GM21526 (cell line): ENCODE measurements at regions not wholly inside any gene's neighbourhood (a gene's known extent, or its start where the extent isn't known, plus 50 kb on each side); places are given as distances from the start of the nearest gene placed in this dataset.
"Not testable (repeated sequence)": the region's sequence is repeated elsewhere in the genome, so short reads cannot be mapped to it uniquely, and the experiment has no call there.

Experiments used
- ATAC-seq: cut with Tn5 transposase; IDR thresholded peaks from one replicate; pipeline ENCODE4 v1.9.1; 2021; ENCODE audit warnings: moderate library complexity; ENCODE audit not compliant: unreplicated experiment, low FRiP score

DNA sequence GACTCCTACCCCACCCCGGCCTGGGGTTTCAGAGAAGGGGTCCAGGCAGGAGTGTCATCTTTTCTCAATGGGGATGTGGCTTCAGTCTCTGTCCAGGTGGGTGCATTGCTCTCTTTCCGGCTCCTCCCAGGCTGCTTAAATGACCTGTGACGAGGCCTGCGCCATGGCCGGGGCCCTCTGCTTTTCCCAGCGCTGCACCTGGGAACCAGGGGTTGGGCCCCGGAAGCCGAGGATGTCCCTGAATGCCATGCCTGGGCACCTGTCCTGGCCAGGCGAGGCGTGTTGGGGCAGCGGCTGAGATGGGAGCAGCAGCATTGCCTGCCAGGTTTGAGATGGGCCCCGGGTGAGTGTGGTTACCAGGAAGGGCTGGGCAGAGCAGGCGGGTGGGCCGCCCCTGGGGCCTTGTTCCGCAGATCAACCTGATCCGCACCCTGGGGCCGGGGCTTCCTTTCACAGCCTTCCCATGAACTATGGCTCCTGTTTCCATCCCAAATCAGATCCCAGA lies 147.4 kb downstream of the SEC14L1 start:
- ATAC-seq: no peak

DNA sequence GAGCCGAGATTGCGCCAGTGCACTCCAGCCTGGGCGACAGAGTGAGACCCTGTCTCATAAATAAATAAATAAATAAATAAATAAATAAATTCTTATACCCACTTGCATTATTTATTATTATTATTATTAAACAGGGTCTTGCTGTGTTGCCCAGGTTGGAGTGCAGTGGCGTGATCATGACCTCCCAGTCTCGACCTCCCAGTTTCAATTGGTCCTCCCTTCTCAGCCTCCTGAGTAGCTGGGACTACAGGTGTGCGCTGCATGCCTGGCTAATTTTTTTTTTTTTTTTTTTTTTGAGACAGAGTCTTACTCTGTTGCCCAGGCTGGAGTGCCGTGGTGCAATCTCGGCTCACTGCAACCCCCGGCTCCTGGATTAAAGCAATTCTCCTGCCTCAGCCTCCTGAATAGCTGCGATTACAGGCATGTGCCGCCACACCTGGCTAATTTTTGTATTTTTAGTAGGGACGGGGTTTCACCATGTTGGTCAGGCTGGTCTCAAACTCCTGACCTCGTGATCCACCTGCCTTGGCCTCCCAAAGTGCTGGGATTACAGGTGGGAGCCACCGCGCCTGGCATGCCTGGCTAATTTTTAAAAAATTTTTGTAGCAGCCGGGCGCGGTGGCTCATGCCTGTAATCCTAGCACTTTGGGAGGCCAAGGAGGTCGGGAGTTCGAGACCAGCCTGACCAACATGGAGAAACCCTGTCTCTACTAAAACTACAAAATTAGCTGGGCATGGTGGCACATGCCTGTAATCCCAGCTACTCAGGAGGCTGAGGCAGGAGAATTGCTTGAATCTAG lies 150.2 kb downstream of the SEC14L1 start:
- ATAC-seq: not testable (repeated sequence)

DNA sequence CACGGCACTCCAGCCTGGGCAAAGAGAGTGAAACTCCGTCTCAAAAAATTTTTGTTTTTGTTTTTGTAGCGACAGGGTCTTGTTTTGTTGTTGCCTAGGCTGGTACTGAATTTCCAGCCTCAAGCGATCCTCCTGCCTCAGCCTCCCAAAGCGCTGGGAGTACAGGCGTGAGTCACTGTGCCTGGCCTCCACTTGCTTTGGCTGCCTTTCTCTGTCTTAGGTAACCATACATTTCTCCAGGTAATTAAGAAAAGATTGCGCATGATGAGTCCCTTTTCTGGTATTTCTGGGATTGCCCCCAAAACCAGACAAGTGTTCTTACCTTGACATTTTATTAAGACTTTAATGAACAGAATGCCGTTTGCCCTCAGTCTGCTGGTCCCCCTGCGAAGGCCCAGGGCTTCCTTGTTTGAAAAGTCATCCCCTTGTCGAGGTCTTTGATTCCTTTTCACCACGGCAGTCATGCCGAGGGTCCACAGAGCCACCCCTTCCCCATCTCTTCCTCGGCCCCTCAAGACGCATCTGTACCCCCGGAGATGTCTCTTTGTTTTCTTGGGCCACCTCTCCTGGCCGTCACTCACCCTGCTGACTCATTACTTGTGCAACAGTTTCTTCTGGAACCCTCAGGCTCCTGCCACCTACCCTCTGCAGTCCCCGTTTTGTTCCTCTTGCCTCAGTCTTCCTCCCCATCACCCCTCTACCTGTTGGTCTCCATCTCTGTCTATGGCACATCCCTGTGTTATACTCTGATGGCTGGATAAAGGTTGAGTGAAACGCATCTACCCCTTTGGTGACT lies 151.0 kb downstream of the SEC14L1 start:
- ATAC-seq: no peak

DNA sequence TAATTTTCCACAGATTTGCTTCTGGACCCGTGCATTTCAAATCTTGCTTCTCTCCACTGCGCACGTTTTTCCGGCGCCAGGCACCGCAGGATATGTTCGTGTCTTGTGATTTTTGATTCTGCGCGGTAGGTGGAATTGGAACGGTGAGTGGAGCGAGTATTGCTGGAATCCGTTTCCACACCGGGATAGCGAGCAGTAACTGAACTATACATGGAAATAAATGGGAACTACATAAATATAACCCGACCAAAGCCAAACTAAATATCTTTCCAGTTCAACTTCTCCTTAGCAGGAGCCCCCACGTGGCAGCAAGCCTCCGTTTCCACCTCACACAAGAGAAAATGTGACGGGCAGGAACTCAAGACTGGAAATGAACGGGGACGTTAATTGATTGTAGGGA lies 154.0 kb downstream of the SEC14L1 start:
- ATAC-seq: no peak

DNA sequence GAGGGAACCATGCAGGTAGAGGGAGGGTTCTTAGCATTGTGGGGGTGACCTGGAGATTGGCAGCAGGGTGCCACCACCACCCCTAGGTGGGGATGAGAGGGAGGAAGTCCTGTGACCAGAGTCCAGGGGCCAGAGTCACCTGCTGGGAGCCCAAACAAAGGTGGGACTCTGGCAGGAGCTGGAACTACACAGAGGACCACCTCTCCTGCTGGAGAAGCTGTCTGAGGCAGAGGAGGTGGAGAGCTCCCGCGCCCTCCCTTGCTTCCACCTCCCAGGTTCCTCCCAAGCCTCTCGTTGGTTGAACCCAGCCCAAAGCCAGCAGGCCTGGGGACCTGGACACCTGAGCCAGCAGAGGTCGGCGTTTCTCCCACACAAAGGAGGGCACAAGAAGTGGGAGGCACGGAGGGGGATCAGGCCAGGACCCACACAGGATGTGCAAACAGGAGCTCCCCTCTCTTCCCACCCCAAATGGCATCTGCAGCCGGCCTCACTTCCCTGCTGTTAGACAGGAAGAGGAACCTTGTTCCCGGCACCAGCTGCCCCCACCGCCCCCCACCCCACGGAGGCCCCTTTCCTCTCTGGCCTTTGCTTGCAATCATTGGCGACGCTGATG lies 154.6 kb downstream of the SEC14L1 start:
- ATAC-seq: no peak

DNA sequence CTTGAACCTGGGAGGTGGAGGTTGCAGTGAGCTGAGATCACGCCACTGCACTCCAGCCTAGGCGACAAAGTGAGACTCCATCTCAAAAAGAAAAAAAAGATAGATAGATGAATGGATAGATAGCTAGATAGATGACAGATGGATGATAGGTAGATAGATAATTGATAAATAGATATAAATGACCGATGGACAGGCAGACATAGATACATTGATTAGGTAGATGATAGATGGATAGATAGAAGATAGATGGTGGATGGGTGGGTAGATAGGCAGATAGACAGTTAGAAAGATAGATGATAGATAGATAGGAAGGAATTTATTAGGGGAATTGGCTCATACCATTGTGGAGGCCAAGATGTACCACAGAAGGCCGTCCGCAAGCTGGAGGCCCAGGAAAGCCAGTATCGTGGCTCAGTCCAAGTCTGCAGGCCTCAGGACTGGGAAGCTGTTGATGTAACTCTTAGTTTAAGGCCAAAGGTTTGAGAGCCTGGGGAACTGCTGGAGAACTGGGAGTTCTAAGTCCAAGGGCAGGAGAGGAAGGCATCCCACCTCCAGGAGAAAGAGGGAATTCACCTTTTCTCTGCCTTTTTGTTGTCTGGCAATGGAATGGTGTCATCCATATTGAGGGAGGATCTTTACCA lies 156.1 kb downstream of the SEC14L1 start:
- ATAC-seq: no peak

DNA sequence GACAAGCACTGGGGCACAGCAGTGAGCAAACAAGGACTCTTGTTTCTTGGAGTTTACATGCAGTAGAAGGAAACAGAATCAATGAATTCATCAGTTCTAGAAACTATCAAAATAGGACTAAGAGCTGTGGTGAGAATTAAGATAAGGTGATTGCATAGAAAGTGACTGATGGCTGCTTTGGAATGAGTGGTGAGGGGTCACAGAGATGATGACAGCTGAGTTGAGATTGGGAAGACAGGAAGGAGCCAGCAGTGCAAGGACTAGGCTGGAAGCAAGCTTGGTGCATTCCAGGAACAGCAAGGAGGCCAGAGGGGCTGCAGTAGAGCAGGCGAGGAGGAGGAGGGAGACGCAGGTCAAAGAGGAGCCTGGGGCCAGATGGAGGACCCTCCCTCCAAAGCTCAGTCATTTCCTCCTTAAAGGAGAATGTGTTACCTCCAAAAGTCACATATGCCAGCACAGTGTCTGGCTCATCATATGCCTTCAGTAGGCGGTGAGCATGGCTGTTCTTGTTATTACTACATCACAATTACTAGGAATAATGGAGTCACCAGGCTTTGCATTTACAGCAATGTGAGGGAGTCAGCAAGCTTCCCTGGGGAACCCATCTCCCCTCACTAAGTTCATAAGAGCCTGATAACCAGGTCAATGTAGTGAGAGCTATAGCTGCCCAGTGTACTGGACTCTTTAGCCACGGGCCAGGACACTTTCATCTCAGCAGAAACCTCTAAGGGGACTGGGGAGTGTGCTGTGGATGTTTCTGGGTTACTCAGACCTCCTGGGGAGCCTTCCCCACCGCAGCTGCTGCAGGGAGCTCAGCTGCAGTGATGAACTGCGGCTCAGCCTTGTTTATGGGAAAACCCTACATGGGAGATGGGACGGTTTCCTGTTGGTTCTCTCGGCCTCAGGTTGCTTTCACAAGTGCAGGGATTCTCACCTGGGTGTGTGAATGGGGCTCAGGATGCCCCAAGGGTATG lies 157.2 kb downstream of the SEC14L1 start:
- ATAC-seq: no peak

DNA sequence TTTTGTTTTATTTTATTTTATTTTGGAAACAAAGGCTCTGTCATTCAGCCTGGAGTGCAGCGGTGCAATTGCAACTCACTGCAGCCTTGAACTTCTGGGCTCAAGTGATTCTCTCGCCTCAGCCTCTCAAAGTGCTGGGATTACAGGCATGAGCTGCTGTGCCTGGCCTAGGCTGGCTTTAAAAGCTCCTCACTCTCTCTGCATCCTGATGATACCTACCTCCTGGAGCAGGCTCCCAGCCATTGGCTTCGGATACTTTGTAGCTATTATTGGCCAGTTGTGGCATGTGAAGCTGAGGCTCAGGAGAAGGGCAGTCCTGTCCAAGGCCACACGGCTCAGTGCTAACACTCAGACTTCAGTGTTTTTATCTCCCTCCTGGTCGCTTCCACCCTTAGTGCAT lies 158.0 kb downstream of the SEC14L1 start:
- no peak for ATAC-seq

DNA sequence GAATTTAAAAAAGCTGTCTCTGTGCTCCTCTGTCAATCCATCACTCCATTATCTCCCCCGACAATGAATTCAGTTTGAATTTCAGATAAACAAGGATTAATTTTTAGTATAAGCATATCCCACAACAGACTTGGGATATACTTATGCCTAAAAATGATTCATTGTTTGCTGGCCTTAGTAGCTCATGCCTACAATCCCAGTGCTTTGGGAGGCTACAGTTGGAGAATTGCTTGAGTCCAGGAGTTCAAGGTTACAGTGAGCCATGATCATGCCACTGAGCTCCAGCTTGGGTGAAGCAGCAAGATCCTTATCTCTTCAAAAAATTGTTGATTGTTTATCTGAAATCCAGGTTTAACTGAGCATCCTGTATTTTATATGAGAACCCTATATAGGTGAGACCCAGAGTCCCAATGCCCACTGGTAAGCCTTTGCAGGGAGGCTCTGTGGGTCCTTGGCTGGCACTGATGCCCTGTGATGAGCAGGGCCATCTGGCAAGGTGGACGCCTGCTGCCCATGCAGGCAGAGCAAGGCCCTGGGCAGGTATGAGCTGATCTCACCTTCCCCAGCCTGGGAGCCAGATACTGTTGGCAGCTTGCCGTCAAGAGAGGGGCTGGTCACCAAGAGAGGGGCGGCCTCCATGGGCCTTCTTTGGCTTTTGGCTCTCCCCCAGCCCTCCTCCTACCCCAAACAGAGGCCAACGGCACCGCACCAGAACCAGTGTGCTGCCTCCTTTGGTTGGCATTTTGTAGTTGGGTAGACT lies 158.7 kb downstream of the SEC14L1 start:
- ATAC-seq: no peak

DNA sequence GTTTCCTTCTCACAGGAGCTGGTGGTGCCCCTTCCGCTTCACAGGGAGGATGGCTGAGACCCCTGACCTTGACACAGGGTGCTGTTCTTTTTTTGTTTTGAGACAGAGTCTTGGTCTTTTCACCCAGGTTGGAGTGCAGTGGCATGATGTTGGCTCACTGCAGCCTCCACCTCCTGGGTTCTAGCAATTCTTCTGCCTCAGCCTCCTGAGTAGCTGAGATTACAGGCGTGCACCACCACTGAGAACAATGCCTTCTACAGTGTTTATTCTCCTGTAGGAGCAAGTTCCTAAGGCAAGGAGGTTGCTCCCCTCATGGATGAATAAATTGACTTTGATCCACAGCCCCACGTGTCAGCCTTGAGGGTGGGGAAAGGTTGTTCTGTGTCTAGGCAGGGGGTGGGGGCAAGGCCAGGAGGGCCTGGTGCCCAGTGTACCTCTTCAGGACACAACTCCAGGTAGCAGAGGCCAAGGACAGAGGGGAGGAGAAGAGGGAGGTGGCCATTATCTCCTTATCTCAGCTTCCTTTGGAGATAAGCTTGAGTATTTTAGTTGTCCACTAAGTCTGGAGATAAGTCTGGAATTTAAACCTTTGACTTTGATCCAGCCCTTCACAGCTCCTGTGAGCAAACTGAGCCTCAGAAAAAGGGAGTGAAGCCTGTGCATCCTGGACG lies 159.4 kb downstream of the SEC14L1 start:
- no peak for ATAC-seq

DNA sequence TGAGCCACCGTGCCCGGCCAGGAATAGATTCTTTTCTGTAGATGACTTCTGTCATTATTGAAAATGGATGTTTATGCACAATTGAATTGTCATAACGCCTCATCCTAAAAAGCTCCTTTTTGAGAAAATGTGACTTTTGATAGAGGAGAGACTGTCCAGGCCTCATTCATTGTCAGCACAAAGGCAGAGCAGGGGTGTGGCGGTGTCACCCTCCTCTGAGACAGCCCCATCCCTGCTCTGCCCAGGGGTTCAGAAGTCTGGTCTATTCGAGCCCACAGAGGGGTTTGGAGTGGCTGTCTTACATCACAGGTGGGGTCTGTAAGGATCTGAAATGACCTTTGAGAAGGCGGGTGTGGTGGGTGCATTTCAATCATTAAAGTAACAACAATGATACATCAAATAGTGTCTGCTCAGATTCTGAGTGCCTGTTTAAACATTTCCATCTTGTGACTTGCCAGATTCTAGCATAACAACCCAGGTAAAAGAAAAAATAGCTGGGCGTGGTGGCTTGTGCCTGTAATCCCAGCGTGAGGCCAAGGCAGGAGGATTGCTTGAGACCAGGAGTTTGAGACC lies 161.0 kb downstream of the SEC14L1 start:
- no peak for ATAC-seq

DNA sequence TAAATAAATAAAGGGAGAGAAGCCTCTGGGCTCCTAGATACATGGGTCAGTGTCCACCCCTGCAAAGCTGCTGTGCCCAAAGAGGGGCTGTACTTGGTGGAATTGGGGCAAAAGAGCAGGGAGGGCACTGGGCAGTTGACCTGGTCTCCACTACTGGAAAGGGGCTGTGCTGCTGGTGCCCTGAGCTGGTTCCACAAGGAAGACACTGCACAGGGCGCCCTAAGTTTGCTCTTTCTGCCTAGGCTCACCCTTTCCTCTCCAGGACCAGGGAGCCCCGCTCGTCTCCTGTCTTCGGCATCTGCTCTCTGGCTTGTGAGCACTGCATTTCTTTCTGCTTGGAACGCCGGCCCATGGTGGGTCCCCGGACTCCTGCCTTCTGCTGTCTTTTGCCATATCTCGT lies 161.9 kb downstream of the SEC14L1 start:
- no peak for ATAC-seq

DNA sequence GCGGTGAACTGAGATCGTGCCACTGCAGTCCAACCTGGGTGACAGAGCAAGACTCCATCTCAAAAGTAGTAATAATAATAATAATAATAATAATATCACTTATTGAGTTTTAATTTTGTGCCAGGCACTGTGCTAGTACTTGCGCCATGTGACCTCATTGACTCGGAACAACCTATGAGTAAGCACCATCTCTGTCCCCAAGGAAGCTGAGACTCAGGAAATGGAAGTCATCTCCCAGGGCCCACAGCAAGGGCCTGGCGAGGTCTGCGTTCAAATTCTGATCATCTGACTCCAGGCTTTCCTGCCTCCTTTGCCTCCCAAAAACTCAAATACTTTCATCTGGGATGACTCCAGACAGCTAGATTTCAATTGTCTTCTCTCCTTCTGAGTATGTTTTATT lies 162.9 kb downstream of the SEC14L1 start:
- ATAC-seq: no peak

DNA sequence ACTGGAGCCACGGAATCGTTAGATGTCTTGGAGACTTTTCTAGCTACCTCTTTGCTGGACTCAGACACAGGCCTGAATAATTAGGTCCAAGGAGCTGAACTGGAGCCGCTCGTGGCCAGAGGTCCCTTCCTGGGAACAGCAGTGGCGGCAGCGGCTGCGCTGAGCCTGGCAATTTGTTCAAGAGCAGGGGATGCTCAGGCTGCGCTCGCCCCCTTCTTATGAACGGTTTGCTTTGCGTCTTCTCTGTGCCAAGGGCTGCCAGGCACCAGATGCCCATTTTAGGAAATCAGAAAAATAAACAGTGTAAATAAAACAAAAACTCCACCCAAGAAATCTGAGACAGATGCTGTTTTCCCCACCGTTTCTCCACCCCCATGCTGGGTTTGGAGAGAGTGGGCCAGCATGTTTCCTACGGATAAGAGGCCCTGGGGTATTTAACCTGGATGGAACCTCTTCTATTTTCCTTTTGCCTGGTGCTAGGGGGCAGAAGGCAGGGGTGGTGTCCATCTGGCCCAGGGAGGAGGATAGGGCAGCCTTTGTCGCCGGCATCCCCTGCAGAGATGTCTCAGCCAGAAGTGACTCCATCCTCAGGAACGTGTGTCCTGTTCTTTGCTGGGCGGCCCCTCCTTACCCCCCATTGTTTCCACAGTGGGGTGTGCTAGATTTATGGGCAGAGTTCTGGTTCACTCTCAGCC lies 163.4 kb downstream of the SEC14L1 start:
- ATAC-seq: no peak

DNA sequence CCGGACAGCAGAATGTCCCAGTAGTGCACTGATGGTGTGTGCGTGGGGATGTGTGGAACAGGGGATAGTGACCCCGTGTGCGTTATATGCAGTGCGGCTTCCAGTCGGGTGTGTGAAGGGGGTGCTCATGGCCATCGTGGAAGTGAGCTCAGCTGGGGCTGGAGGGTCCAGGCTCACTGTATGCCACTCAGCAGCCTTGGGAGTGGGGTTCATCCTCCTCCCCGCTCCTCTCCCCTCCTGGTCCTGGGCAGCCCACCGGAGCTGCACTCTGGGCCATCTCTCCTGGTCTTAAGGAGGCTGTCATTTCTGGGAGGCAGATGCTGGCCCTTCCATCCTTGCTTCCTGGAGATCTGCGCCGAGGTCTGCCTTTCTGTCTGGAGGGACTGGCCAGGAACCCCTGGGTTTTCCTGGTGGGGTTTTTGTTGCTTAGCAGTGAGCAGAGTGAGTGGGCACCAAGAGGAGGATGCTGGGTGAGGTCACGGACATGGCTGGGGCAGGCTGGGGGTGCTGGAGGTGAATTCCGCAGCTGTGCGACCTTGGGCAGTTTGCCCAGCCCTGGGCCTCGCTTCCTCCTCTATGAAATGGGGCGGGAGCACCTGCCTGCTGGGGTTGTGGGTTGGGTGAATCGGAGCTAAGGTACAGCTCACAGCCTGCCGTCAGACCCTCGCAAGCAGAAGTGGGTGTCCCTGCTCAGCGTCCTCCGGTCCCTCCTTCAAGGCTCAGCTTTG lies 164.1 kb downstream of the SEC14L1 start:
- ATAC-seq: no peak

DNA sequence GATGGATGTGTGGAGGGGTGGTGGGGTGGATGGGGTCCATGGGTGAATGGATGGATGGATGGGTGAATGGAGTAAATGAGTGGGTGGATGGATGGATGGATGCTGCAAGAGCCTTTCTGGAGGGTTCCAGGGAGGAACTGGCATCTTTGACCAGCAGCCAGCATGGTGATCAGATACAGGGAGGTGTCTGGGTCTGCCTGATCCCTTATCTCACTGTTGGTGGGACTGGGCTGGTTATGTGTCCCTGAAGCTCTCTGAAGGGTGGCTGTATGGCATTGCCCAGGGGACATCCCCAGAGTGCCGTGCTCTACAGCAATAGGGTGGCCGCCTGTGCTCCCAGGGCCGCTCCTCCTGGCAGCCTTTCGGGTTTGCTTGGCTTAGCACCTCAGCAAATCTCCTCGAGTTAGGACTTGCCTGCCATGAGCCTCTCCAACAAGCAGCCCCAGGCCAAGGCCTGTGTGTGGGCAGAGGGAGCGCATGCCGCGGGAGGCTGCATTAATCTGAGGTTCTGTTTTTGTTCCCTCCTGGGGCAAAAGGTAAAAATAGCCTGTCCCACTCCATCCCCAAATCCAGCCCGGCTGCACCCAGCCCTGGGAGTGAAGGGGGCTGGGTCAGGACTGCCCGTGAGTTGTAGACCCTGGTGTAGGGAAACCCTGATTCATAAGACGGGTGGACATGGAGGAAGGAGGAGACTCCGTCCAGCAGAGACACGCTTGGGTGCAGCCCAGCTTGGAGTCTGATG lies 165.4 kb downstream of the SEC14L1 start:
- no peak for ATAC-seq
